ENCODE measurements at regions not wholly inside any gene's neighbourhood (a gene's known extent, or its start where the extent isn't known, plus 50 kb on each side); places are given as distances from the start of the nearest gene placed in this dataset.

- TF ChIP-seq CTCF (IDR thresholded peaks at IDR 0.05) = no peak
- Histone ChIP-seq H3K27ac (no peak overlapping the region), H3K4me3 (no peak overlapping the region)
- DNase-seq (ENCODE audit: low spot score) = no peak
Observed at GRCh38 chr18:30333310-30333709, 709.2 kb downstream of the DSC3 start.

- TF ChIP-seq CTCF (IDR thresholded peaks at IDR 0.05) = no peak
- Histone ChIP-seq H3K27ac (no peak overlapping the region), H3K4me3 (no peak overlapping the region)
- DNase-seq (ENCODE audit: low spot score) = no peak
Observed at GRCh38 chr18:30328839-30329238, 713.7 kb downstream of the DSC3 start.

GRCh38 chr18:30302181-30302580 is 740.4 kb downstream of the DSC3 start:
- no peak for DNase-seq (ENCODE audit: low spot score)
- TF ChIP-seq CTCF (IDR thresholded peaks at IDR 0.05) = no peak
- no peak overlapping the region for H3K4me3 ChIP-seq
- no peak overlapping the region for H3K27ac ChIP-seq

- H3K4me3 ChIP-seq = no peak overlapping the region
- TF ChIP-seq CTCF (IDR thresholded peaks at IDR 0.05) = no peak
- no peak for DNase-seq (ENCODE audit: low spot score)
- no peak overlapping the region for H3K27ac ChIP-seq
Observed at GRCh38 chr18:30298769-30299168, 743.8 kb downstream of the DSC3 start.

GRCh38 chr18:30288662-30289414 is 753.7 kb downstream of the DSC3 start:
- Histone ChIP-seq H3K27ac (no peak overlapping the region), H3K4me3 (no peak overlapping the region)
- DNase-seq (ENCODE audit: low spot score) = no peak
- no peak for TF ChIP-seq CTCF (IDR thresholded peaks at IDR 0.05)

GRCh38 chr18:30280861-30281470 is 761.6 kb downstream of the DSC3 start:
- DNase-seq (ENCODE audit: low spot score) = no peak
- Histone ChIP-seq H3K27ac (no peak overlapping the region), H3K4me3 (no peak overlapping the region)
- no peak for TF ChIP-seq CTCF (IDR thresholded peaks at IDR 0.05)

GRCh38 chr18:30280186-30280585 is 762.4 kb downstream of the DSC3 start:
- TF ChIP-seq CTCF (IDR thresholded peaks at IDR 0.05) = no peak
- DNase-seq (ENCODE audit: low spot score) = no peak
- no peak overlapping the region for H3K27ac ChIP-seq
- H3K4me3 ChIP-seq = no peak overlapping the region
